Progenitor cell of endocrine pancreas (in vitro differentiated cells): ENCODE measurements at regions not wholly inside any gene's neighbourhood (a gene's known extent, or its start where the extent isn't known, plus 50 kb on each side); places are given as distances from the start of the nearest gene placed in this dataset.

Experiments used
- DNase-seq: peaks from one replicate; pipeline ENCODE4 v3.0.0; 2021; ENCODE audit warnings: low spot score; ENCODE audit not compliant: unreplicated experiment
- H3K27ac Mint-ChIP-seq: 2 replicates; pipeline ENCODE4 v1.8.0; 2021; ENCODE audit warnings: mild to moderate bottlenecking, moderate library complexity, mixed read lengths
- H3K27me3 Mint-ChIP-seq: 2 replicates; pipeline ENCODE4 v1.8.0; 2021; ENCODE audit warnings: mixed read lengths
- H3K36me3 Mint-ChIP-seq: 2 replicates; pipeline ENCODE4 v1.8.0; 2022; ENCODE audit warnings: mixed read lengths; ENCODE audit not compliant: insufficient read depth
- H3K4me1 Mint-ChIP-seq: 2 replicates; pipeline ENCODE4 v1.8.0; 2021; ENCODE audit warnings: low read depth, mixed read lengths
- H3K4me3 Mint-ChIP-seq: 2 replicates; pipeline ENCODE4 v1.8.0; 2021; ENCODE audit warnings: low read depth, mild to moderate bottlenecking, moderate library complexity, mixed read lengths
- H3K9me3 Mint-ChIP-seq: 2 replicates; pipeline ENCODE4 v1.8.0; 2021; ENCODE audit warnings: low read depth, mixed read lengths
- CTCF ChIP-seq: fragments of 200-600 bp; sonication (generic); IDR thresholded peaks from one replicate; pipeline ENCODE4 v1.5.0; 2021; ENCODE audit warnings: antibody characterized with exemption, mild to moderate bottlenecking; ENCODE audit not compliant: unreplicated experiment

- no peak overlapping the region for H3K27ac Mint-ChIP-seq
- DNase-seq, result no peak
- H3K4me3 Mint-ChIP-seq, result no peak overlapping the region
- H3K4me1 Mint-ChIP-seq, result no peaks in the 10 kb centered on the region
- no peaks in the 10 kb centered on the region for H3K36me3 Mint-ChIP-seq
- no peak for TF ChIP-seq CTCF
- peaks cover 15% of the 10 kb centered on the region for H3K27me3 Mint-ChIP-seq
- H3K9me3 Mint-ChIP-seq, result peaks cover 7% of the 10 kb centered on the region
These were observed 329.2 kb downstream of the TMEM167A start for GRCh38 chr5:82747986-82748385.

GRCh38 chr5:82745016-82745415 lies 332.2 kb downstream of the TMEM167A start:
- H3K27ac Mint-ChIP-seq, result no peak overlapping the region
- no peaks in the 10 kb centered on the region for H3K4me1 Mint-ChIP-seq
- no peak for DNase-seq
- no peaks in the 10 kb centered on the region for H3K9me3 Mint-ChIP-seq
- no peaks in the 10 kb centered on the region for H3K36me3 Mint-ChIP-seq
- H3K4me3 Mint-ChIP-seq, result no peak overlapping the region
- peaks cover 15% of the 10 kb centered on the region for H3K27me3 Mint-ChIP-seq
- no peak for TF ChIP-seq CTCF

- Mint-ChIP-seq H3K36me3 (no peaks in the 10 kb centered on the region), H3K9me3 (no peaks in the 10 kb centered on the region), H3K4me1 (peaks cover 2% of the 10 kb centered on the region), H3K4me3 (no peak overlapping the region), H3K27me3 (no peaks in the 10 kb centered on the region), H3K27ac (no peak overlapping the region)
- DNase-seq, result no peak
- TF ChIP-seq CTCF, result no peak
These were observed 338.4 kb downstream of the TMEM167A start for GRCh38 chr5:82738681-82739269.

- Mint-ChIP-seq H3K9me3 (no peaks in the 10 kb centered on the region), H3K27me3 (no peaks in the 10 kb centered on the region), H3K27ac (peak overlapping the region; percentile 23), H3K4me1 (peaks cover 15% of the 10 kb centered on the region), H3K4me3 (no peak overlapping the region), H3K36me3 (no peaks in the 10 kb centered on the region)
- DNase-seq, result no peak
- TF ChIP-seq CTCF, result no peak
These were observed 341.9 kb downstream of the TMEM167A start for GRCh38 chr5:82735160-82735789.

GRCh38 chr5:82734347-82734746 lies 342.8 kb downstream of the TMEM167A start:
- no peaks in the 10 kb centered on the region for H3K9me3 Mint-ChIP-seq
- H3K4me1 Mint-ChIP-seq, result peaks cover 17% of the 10 kb centered on the region
- no peaks in the 10 kb centered on the region for H3K27me3 Mint-ChIP-seq
- no peak overlapping the region for H3K27ac Mint-ChIP-seq
- TF ChIP-seq CTCF, result no peak
- no peak for DNase-seq
- no peaks in the 10 kb centered on the region for H3K36me3 Mint-ChIP-seq
- H3K4me3 Mint-ChIP-seq, result no peak overlapping the region
